H1 (cell line): ENCODE measurements at regions not wholly inside any gene's neighbourhood (a gene's known extent, or its start where the extent isn't known, plus 50 kb on each side); places are given as distances from the start of the nearest gene placed in this dataset.

Source experiments
- CTCF ChIA-PET: fragments of 300-600 bp; sonication (Branson Sonifier 250); formaldehyde crosslinking; loops from one replicate; lab custom pipeline; 2021; ENCODE audit not compliant: partially characterized antibody; lab: Charles Lee
- POLR2A ChIA-PET: fragments of 300-600 bp; sonication (Branson Sonifier 250); formaldehyde crosslinking; loops from one replicate; lab custom pipeline; 2021; ENCODE audit warnings: inconsistent platforms; ENCODE audit not compliant: partially characterized antibody; lab: Charles Lee
- DNase-seq, 2 experiments: peaks; one replicate each; pipeline versions ENCODE4 v3.0.0 to v3.0.0-alpha.2; 2010 to 2022; ENCODE audit warnings: low spot score in 2 of 2, low read depth in 1 of 2, mixed read lengths in 1 of 2
- FAIRE-seq: peaks from 2 replicates; lab custom pipeline; 2011; peaks lifted over from hg19 to GRCh38; lab: Jason Lieb, UNC
- H2AFZ ChIP-seq: 2 replicates; pipeline ENCODE4 v1.8.1; 2012; ENCODE audit warnings: low read length, inconsistent platforms
- H2AK5ac ChIP-seq: 2 replicates; pipeline ENCODE4 v1.6.1; 2013; ENCODE audit warnings: low read depth, low read length
- H2BK120ac ChIP-seq: replicated peaks from 2 replicates; pipeline ENCODE3; 2013; ENCODE audit warnings: low read depth, low read length, inconsistent platforms
- H2BK12ac ChIP-seq: 2 replicates; pipeline ENCODE4 v1.6.1; 2013; ENCODE audit warnings: low read depth, low read length
- H2BK15ac ChIP-seq: 2 replicates; pipeline ENCODE4 v1.6.1; 2013; ENCODE audit warnings: low read length
- H2BK20ac ChIP-seq: 2 replicates; pipeline ENCODE4 v1.6.1; 2013; ENCODE audit warnings: low read length
- H2BK5ac ChIP-seq: 2 replicates; pipeline ENCODE4 v1.6.1; 2013; ENCODE audit warnings: low read depth, low read length
- H3K14ac ChIP-seq: 2 replicates; pipeline ENCODE4 v1.6.1; 2013; ENCODE audit warnings: inconsistent platforms; ENCODE audit not compliant: insufficient read length
- H3K18ac ChIP-seq: 2 replicates; pipeline ENCODE4 v1.6.1; 2013; ENCODE audit warnings: low read length; ENCODE audit errors: extremely low read depth
- H3K23ac ChIP-seq: 2 replicates; pipeline ENCODE4 v1.6.1; 2013; ENCODE audit warnings: inconsistent platforms; ENCODE audit not compliant: insufficient read length
- H3K23me2 ChIP-seq: 2 replicates; pipeline ENCODE4 v1.6.1; 2013; ENCODE audit warnings: low read depth, low read length
- H3K27ac ChIP-seq: 2 replicates; pipeline ENCODE4 v1.6.1; 2011; ENCODE audit warnings: low read depth, low read length, inconsistent platforms
- H3K27me3 ChIP-seq, 4 experiments: replicated peaks in 1 of 4; 1 replicate in 1 of 4; 2 replicates in 3 of 4; pipeline versions ENCODE4 v1.6.1 to v1.8.1; 2011 to 2013; ENCODE audit warnings: low read length in 3 of 4, mild to moderate bottlenecking in 3 of 4, inconsistent platforms in 2 of 4, mixed read lengths in 2 of 4, moderate library complexity in 1 of 4; ENCODE audit not compliant: control insufficient read depth in 3 of 4, insufficient read depth in 3 of 4; ENCODE audit errors: extremely low read depth in 1 of 4
- H3K36me3 ChIP-seq, 4 experiments: 2 replicates each; pipeline versions ENCODE4 v1.6.1 to v1.8.1; 2011 to 2013; ENCODE audit warnings: mild to moderate bottlenecking in 4 of 4, low read length in 3 of 4, moderate library complexity in 2 of 4, control low read depth in 1 of 4, inconsistent platforms in 1 of 4; ENCODE audit not compliant: insufficient read depth in 4 of 4, control insufficient read depth in 2 of 4
- H3K4ac ChIP-seq: replicated peaks from 2 replicates; pipeline ENCODE3; 2013; ENCODE audit warnings: low read length, low read depth, mixed read lengths, inconsistent platforms; ENCODE audit not compliant: insufficient read length
- H3K4me1 ChIP-seq, 4 experiments: replicated peaks in 1 of 4; 1 replicate in 1 of 4; 2 replicates in 3 of 4; pipeline versions ENCODE4 v1.6.1 to v1.8.1; 2011 to 2013; ENCODE audit warnings: low read length in 3 of 4, inconsistent platforms in 2 of 4, mixed read lengths in 1 of 4; ENCODE audit not compliant: insufficient read depth in 4 of 4, control insufficient read depth in 3 of 4
- H3K4me2 ChIP-seq, 2 experiments: 2 replicates each; pipeline versions ENCODE4 v1.6.1 to v1.8.1; 2011 to 2013; ENCODE audit warnings: low read depth in 2 of 2, low read length in 2 of 2, control low read depth in 1 of 2, inconsistent platforms in 1 of 2, mild to moderate bottlenecking in 1 of 2; ENCODE audit not compliant: insufficient read depth in 1 of 2
- H3K4me3 ChIP-seq, 4 experiments: fragments of 200-600, 300-600 bp in 1 of 4; sonication (generic), shearing (Covaris generic), sonication (Bioruptor Twin) in 1 of 4; 2 replicates each; pipeline versions ENCODE4 v1.5.1 to v1.8.1; 2011 to 2016; ENCODE audit warnings: low read length in 4 of 4, low read depth in 3 of 4, control low read depth in 2 of 4, inconsistent platforms in 2 of 4, mild to moderate bottlenecking in 2 of 4, mixed read lengths in 1 of 4, moderate library complexity in 1 of 4; ENCODE audit not compliant: insufficient read depth in 2 of 4; ENCODE audit errors: extremely low read depth in 1 of 4
- H3K56ac ChIP-seq: replicated peaks from 2 replicates; pipeline ENCODE3; 2013; ENCODE audit warnings: low read depth, mild to moderate bottlenecking, mixed read lengths, low read length, inconsistent platforms; ENCODE audit not compliant: insufficient read length
- H3K79me1 ChIP-seq: 2 replicates; pipeline ENCODE4 v1.6.1; 2013; ENCODE audit warnings: low read depth, low read length, control low read depth
- H3K79me2 ChIP-seq, 2 experiments: 2 replicates each; pipeline versions ENCODE4 v1.6.1 to v1.8.1; 2012 to 2013; ENCODE audit warnings: low read length in 2 of 2, mild to moderate bottlenecking in 2 of 2, inconsistent platforms in 1 of 2; ENCODE audit not compliant: insufficient read depth in 2 of 2, control insufficient read depth in 1 of 2
- H3K9ac ChIP-seq, 4 experiments: replicated peaks in 1 of 4; 1 replicate in 1 of 4; 2 replicates in 3 of 4; pipeline versions ENCODE4 v1.6.1 to v1.8.1; 2011 to 2013; ENCODE audit warnings: low read depth in 3 of 4, low read length in 3 of 4, control low read depth in 2 of 4, mild to moderate bottlenecking in 2 of 4, moderate library complexity in 2 of 4, inconsistent platforms in 1 of 4; ENCODE audit errors: extremely low read depth in 1 of 4
- H3K9me3 ChIP-seq, 2 experiments: 2 replicates each; pipeline versions ENCODE4 v1.6.1 to v1.8.1; 2012 to 2013; ENCODE audit warnings: mild to moderate bottlenecking in 2 of 2, moderate library complexity in 2 of 2, control low read depth in 1 of 2, inconsistent platforms in 1 of 2, low read depth in 1 of 2, low read length in 1 of 2, mixed read lengths in 1 of 2; ENCODE audit not compliant: insufficient read depth in 2 of 2
- H4K20me1 ChIP-seq, 2 experiments: replicated peaks in 1 of 2; 2 replicates each; pipeline versions ENCODE3 to v1.8.1; 2011 to 2013; ENCODE audit warnings: inconsistent platforms in 2 of 2, low read length in 2 of 2, mild to moderate bottlenecking in 1 of 2; ENCODE audit not compliant: insufficient read depth in 2 of 2, control insufficient read depth in 1 of 2
- H4K5ac ChIP-seq: 2 replicates; pipeline ENCODE4 v1.6.1; 2013; ENCODE audit warnings: low read length, low read depth, mixed read lengths, inconsistent platforms; ENCODE audit not compliant: insufficient read length
- H4K8ac ChIP-seq: 2 replicates; pipeline ENCODE4 v1.8.0; 2013; ENCODE audit warnings: mild to moderate bottlenecking, moderate library complexity, low read length, inconsistent platforms; ENCODE audit not compliant: insufficient read depth; ENCODE audit errors: extremely low read depth
- H4K91ac ChIP-seq: replicated peaks from 2 replicates; pipeline ENCODE3; 2013; ENCODE audit warnings: low read length, mixed read lengths, inconsistent platforms; ENCODE audit not compliant: insufficient read length
- GTF2F1 ChIP-seq: IDR thresholded peaks from 2 replicates; pipeline ENCODE4 v1.6.1; 2012; ENCODE audit warnings: low read depth, low read length, improper control_type of control experiment, borderline replicate concordance
- MAX ChIP-seq: IDR thresholded peaks from 2 replicates; pipeline ENCODE4 v1.6.1; 2012; ENCODE audit warnings: inconsistent platforms

- Histone ChIP-seq H2BK15ac (no peak overlapping the region), H2AFZ (no peak overlapping the region), H2BK12ac (no peak overlapping the region), H3K27me3 (no peaks in the 10 kb centered on the region), H4K20me1 (no peaks in the 10 kb centered on the region), H2AK5ac (no peak overlapping the region), H3K23ac (no peak overlapping the region), H3K36me3 (no peaks in the 10 kb centered on the region), H4K5ac (no peak overlapping the region), H4K8ac (no peak overlapping the region), H3K4ac (no peak overlapping the region), H2BK20ac (no peak overlapping the region), H3K14ac (no peak overlapping the region), H3K4me2 (no peak overlapping the region), H2BK5ac (no peak overlapping the region), H3K4me1 (peaks cover 0 to 2% (median 0%) of the 10 kb centered on the region in 4 experiments; a peak in 2 of 7 replicates), H3K79me1 (no peaks in the 10 kb centered on the region), H4K91ac (no peak overlapping the region), H3K4me3 (no peak overlapping the region), H3K27ac (no peak overlapping the region), H3K9me3 (peaks cover 0 to 3% of the 10 kb centered on the region in 2 experiments; a peak in 1 of 4 replicates), H3K23me2 (no peaks in the 10 kb centered on the region), H3K56ac (no peak overlapping the region), H3K79me2 (no peaks in the 10 kb centered on the region), H3K9ac (no peak overlapping the region), H3K18ac (no peak overlapping the region), H2BK120ac (no peak overlapping the region)
- ChIA-PET CTCF (no interaction called here), POLR2A (no interaction called here)
- no peak for TF ChIP-seq GTF2F1
- no peak for TF ChIP-seq MAX
- DNase-seq, result no peak
- no peak for FAIRE-seq
Measured at GRCh38 chr2:7515327-7515726, 598.1 kb downstream of the RNF144A start.
